Neutrophil (primary cell): ENCODE measurements at regions not wholly inside any gene's neighbourhood (a gene's known extent, or its start where the extent isn't known, plus 50 kb on each side); places are given as distances from the start of the nearest gene placed in this dataset.

Experiments used
- H3K27ac ChIP-seq: fragments of 200-600 bp; sonication (generic); 2 replicates; pipeline ENCODE4 v1.5.1; 2016; ENCODE audit warnings: mild to moderate bottlenecking, moderate library complexity
- H3K27me3 ChIP-seq: fragments of 200-600 bp; sonication (generic); 2 replicates; pipeline ENCODE4 v1.6.0; 2016; ENCODE audit warnings: mild to moderate bottlenecking
- H3K36me3 ChIP-seq: fragments of 200-600 bp; sonication (generic); 2 replicates; pipeline ENCODE4 v1.5.1; 2017
- H3K4me1 ChIP-seq, 2 experiments: fragments of 200-600 bp in 1 of 2; sonication (generic) in 1 of 2; 1 replicate in 1 of 2; 2 replicates in 1 of 2; pipeline versions ENCODE4 v1.5.1 to v1.6.1; 2013 to 2016; ENCODE audit warnings: low read depth in 1 of 2, low read length in 1 of 2, mild to moderate bottlenecking in 1 of 2, moderate library complexity in 1 of 2; ENCODE audit not compliant: control insufficient read depth in 1 of 2, insufficient read depth in 1 of 2
- H3K4me3 ChIP-seq, 2 experiments: fragments of 200-600 bp in 1 of 2; sonication (generic) in 1 of 2; 1 replicate in 1 of 2; 2 replicates in 1 of 2; pipeline ENCODE4 v1.5.1; 2013 to 2016; ENCODE audit warnings: low read depth in 1 of 2, low read length in 1 of 2, mild to moderate bottlenecking in 1 of 2, moderate library complexity in 1 of 2
- H3K9me3 ChIP-seq: fragments of 200-600 bp; sonication (generic); 2 replicates; pipeline ENCODE4 v1.5.1; 2016
- CTCF ChIP-seq: fragments of 200-600 bp; sonication (generic); IDR thresholded peaks from 2 replicates; pipeline ENCODE4 v1.5.1; 2016; ENCODE audit warnings: antibody characterized with exemption

- Histone ChIP-seq H3K4me1 (peaks cover 17 to 19% of the 10 kb centered on the region in 2 experiments), H3K9me3 (no peaks in the 10 kb centered on the region), H3K4me3 (no peak overlapping the region), H3K27me3 (no peaks in the 10 kb centered on the region), H3K27ac (no peak overlapping the region), H3K36me3 (no peaks in the 10 kb centered on the region)
- no peak for TF ChIP-seq CTCF
Observed at GRCh38 chr20:24291014-24291413, 178.4 kb upstream of the SYNDIG1 start.

- H3K4me3 ChIP-seq = no peak overlapping the region
Observed at GRCh38 chr20:24289737-24290481, 179.5 kb upstream of the SYNDIG1 start.

GRCh38 chr20:24283186-24283585 lies 186.2 kb upstream of the SYNDIG1 start:
- no peaks in the 10 kb centered on the region for H3K9me3 ChIP-seq
- no peak for TF ChIP-seq CTCF

More at GRCh38 chr20:24289737-24290481, 179.5 kb upstream of the SYNDIG1 start:
- no peak for TF ChIP-seq CTCF
- Histone ChIP-seq H3K4me1 (peaks cover 17 to 19% of the 10 kb centered on the region in 2 experiments), H3K36me3 (no peaks in the 10 kb centered on the region), H3K27ac (no peak overlapping the region), H3K9me3 (no peaks in the 10 kb centered on the region), H3K27me3 (no peaks in the 10 kb centered on the region)

GRCh38 chr20:24277196-24277595 lies 192.2 kb upstream of the SYNDIG1 start:
- H3K27me3 ChIP-seq = no peaks in the 10 kb centered on the region
- no peak overlapping the region for H3K4me3 ChIP-seq
- H3K27ac ChIP-seq = no peak overlapping the region
- no peaks in the 10 kb centered on the region for H3K9me3 ChIP-seq
- H3K4me1 ChIP-seq = no peaks in the 10 kb centered on the region
- no peaks in the 10 kb centered on the region for H3K36me3 ChIP-seq
- TF ChIP-seq CTCF = no peak

More at GRCh38 chr20:24283186-24283585, 186.2 kb upstream of the SYNDIG1 start:
- no peak overlapping the region for H3K4me3 ChIP-seq
- no peak overlapping the region for H3K27ac ChIP-seq
- H3K36me3 ChIP-seq = no peaks in the 10 kb centered on the region
- no peaks in the 10 kb centered on the region for H3K4me1 ChIP-seq
- no peaks in the 10 kb centered on the region for H3K27me3 ChIP-seq

GRCh38 chr20:24275946-24276705 lies 193.3 kb upstream of the SYNDIG1 start:
- Histone ChIP-seq H3K4me1 (no peaks in the 10 kb centered on the region), H3K27me3 (no peaks in the 10 kb centered on the region), H3K9me3 (no peaks in the 10 kb centered on the region), H3K27ac (no peak overlapping the region), H3K4me3 (no peak overlapping the region), H3K36me3 (no peaks in the 10 kb centered on the region)
- no peak for TF ChIP-seq CTCF
